ENCODE measurements at regions not wholly inside any gene's neighbourhood (a gene's known extent, or its start where the extent isn't known, plus 50 kb on each side); places are given as distances from the start of the nearest gene placed in this dataset.

- TF ChIP-seq POLR2A (IDR thresholded peaks at IDR 0.05; ENCODE audit: low read depth, low read length) (no peak), SUZ12 (IDR thresholded peaks at IDR 0.05; ENCODE audit: unreplicated experiment) (no peak), MTA3 (IDR thresholded peaks at IDR 0.05; ENCODE audit: borderline replicate concordance, low read length) (no peak)
These were observed 508.9 kb upstream of the TCF4 start for GRCh38 chr18:56096861-56097260.
